ENCODE measurements at regions not wholly inside any gene's neighbourhood (a gene's known extent, or its start where the extent isn't known, plus 50 kb on each side); places are given as distances from the start of the nearest gene placed in this dataset.

GRCh38 chr4:184309241-184310170 is 91.8 kb upstream of the ENPP6 start:
- no peak for TF ChIP-seq CTCF (IDR thresholded peaks at IDR 0.05; ENCODE audit: low read depth, low read length)
- no peak for DNase-seq (ENCODE audit: low read depth, low spot score)
- no peak overlapping the region for H3K4me3 ChIP-seq (ENCODE audit: low read depth, low read length)
- in situ Hi-C loops (cut with HindIII; ENCODE audit: low sequenced_read_pairs), result no loop called here

GRCh38 chr4:184306949-184307348 is 89.3 kb upstream of the ENPP6 start:
- DNase-seq (ENCODE audit: low read depth, low spot score), result peak; percentile 22
- in situ Hi-C loops (cut with HindIII; ENCODE audit: low sequenced_read_pairs), result no loop called here
- H3K4me3 ChIP-seq (ENCODE audit: low read depth, low read length), result no peak overlapping the region
- TF ChIP-seq CTCF (IDR thresholded peaks at IDR 0.05; ENCODE audit: low read depth, low read length), result no peak

GRCh38 chr4:184306470-184306869 is 88.8 kb upstream of the ENPP6 start:
- in situ Hi-C loops (cut with HindIII; ENCODE audit: low sequenced_read_pairs), result no loop called here
- no peak for TF ChIP-seq CTCF (IDR thresholded peaks at IDR 0.05; ENCODE audit: low read depth, low read length)
- DNase-seq (ENCODE audit: low read depth, low spot score), result no peak
- H3K4me3 ChIP-seq (ENCODE audit: low read depth, low read length), result no peak overlapping the region

GRCh38 chr4:184300816-184301215 is 83.1 kb upstream of the ENPP6 start:
- no peak for DNase-seq (ENCODE audit: low read depth, low spot score)
- no peak overlapping the region for H3K4me3 ChIP-seq (ENCODE audit: low read depth, low read length)
- no peak for TF ChIP-seq CTCF (IDR thresholded peaks at IDR 0.05; ENCODE audit: low read depth, low read length)
- in situ Hi-C loops (cut with HindIII; ENCODE audit: low sequenced_read_pairs), result no loop called here

GRCh38 chr4:184298254-184298653 is 80.6 kb upstream of the ENPP6 start:
- DNase-seq (ENCODE audit: low read depth, low spot score), result no peak
- in situ Hi-C loops (cut with HindIII; ENCODE audit: low sequenced_read_pairs), result no loop called here
- H3K4me3 ChIP-seq (ENCODE audit: low read depth, low read length), result no peak overlapping the region

GRCh38 chr4:184295206-184295605 is 77.5 kb upstream of the ENPP6 start:
- no peak for TF ChIP-seq CTCF (IDR thresholded peaks at IDR 0.05; ENCODE audit: low read depth, low read length)
- in situ Hi-C loops (cut with HindIII; ENCODE audit: low sequenced_read_pairs), result no loop called here
- no peak for DNase-seq (ENCODE audit: low read depth, low spot score)
- H3K4me3 ChIP-seq (ENCODE audit: low read depth, low read length), result no peak overlapping the region

More at GRCh38 chr4:184298254-184298653, 80.6 kb upstream of the ENPP6 start:
- TF ChIP-seq CTCF (IDR thresholded peaks at IDR 0.05; ENCODE audit: low read depth, low read length), result no peak
